Amygdala (tissue), 56 donors: ENCODE measurements at regions not wholly inside any gene's neighbourhood (a gene's known extent, or its start where the extent isn't known, plus 50 kb on each side); places are given as distances from the start of the nearest gene placed in this dataset.
A peak's percentile ranks its signal among the peaks of the same experiment; 100 is the strongest.
"Not testable (repeated sequence)": the region's sequence is repeated elsewhere in the genome, so short reads cannot be mapped to it uniquely, and the experiment has no call there.

Experiments
- DNase-seq, 56 donors: peaks; one replicate each; lab custom pipeline; 2025; lab: John Stamatoyannopoulos, UW

DNA sequence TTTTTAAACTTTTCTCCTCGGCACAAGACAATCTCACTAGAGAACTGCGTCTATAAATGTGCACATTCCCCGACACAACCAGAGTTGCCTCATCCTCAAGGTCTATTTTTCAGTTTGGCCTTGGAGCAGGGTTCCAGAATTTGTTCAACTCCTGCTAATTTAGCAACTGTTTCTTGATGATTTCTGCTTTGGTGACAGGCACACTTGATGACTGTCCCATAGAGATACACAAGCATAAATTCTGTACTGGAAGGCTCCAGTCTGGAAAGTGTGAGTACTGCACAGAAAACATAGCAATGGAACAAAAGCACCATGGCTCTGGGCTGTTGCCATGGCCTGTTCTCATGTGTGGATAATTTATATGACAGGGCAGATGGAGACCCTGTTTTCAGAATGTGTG, 379.6 kb upstream of the PDZRN3 start:
- DNase-seq, result no peak

DNA sequence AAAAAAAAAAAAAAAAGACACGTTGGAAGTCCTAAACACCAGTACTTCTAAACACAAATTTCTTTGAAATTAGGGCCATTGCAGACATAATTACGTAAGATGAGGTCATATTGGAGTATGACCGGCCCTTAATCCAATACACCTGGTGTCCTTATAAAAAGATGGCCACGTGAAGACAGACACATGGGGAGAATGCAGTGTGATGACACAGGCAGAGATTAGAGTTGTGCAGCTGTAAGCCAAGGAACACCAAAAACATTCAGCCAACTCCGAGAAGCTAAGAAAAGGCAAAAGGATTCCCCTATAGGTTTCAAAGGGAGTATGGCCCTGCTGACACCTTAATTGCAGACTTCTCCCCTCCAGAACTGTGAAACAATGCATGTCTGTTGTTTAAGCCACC, 379.0 kb upstream of the PDZRN3 start:
- no peak for DNase-seq

DNA sequence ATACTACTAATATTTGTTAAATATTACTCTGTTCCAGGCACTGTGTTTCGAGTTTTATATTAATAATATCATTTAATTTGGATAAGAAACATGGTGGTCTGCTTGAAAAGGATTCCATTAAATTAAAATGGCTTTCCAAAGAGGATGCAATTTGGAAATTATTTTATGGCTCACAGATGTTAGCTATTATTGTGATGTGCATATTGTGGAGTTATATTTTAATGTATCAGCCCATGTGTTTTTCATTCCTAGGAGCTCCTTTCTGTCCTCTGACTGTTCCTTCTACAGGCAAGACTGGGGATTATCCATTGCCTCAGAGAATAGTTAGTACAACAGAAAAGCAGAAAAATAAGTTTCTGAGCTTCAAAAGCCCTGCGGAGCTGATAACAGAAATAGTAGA, 376.7 kb upstream of the PDZRN3 start:
- no peak for DNase-seq

DNA sequence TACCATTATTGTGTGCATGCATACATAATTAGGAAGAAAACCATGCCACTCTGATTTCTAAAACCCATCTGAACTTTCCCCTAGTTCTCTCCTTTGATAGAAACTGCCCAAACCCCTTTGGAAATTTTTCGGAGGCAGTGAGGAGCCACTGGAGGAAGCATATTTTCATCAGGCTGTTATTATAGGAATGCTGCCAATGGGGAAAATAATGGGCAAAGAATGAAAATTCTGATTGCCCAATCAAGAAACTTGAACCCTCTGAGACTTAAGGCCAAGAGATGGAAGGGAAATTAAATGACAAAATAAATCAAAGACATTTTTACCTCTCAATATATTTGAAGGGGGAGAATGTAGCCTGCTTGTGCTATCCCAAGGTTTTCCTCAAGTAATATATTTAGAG, 376.0 kb upstream of the PDZRN3 start:
- DNase-seq, result no peak

DNA sequence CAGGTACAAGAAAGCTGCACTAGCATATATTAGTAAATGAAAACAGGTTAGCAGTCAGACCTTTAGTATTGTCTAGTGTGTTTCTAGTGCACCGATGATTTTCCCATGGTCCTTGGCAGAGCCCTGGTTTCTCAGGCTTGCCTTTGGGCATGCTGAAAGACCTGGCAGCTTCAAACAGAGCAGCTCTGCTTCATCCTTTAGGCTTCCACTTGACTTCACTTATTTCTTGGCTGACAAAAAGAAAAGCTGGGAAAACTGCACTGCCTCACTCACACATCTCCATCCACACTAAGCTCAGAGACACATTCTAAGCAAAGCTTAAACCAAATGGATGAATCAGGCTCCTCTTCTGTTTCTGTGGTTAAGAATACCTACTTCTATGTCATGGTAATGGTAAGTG, 374.8 kb upstream of the PDZRN3 start:
- peak in 17 of 56 donors; percentile 0 to 58 (median 11) for DNase-seq

DNA sequence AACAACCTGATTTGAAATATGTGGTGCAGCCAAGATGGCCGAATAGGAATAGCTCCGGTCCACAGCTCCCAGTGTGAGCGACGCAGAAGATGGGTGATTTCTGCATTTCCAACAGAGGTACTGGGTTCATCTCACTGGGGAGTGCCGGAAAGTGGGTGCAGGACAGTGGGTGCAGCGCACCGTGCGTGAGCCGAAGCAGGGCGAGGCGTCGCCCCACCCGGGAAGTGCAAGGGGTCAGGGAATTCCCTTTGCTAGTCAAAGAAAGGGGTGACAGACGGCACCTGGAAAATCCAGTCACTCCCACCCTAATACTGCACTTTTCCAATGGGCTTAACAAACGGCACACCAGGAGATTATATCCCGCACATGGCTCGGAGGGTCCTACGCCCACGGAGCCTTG, 365.9 kb upstream of the PDZRN3 start:
- not testable (repeated sequence) for DNase-seq

DNA sequence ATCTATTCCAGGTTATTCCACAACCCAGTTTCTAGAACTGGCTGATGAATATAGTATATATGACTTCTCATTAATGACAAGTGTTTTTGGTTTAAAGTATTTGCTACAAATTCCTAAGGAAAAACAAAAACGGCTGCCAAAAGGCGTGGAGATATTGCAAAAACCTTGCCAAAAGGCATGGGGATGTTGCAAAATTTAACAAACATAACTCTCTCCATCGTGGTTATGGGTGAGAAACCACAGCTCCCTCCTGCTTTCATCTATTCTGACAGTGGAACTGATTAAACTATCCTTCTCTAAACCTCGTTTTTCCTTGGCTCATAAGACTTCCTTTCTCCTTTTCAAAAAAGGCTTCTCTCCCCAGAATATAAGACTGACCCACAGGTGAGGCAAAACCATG, 342.0 kb upstream of the PDZRN3 start:
- DNase-seq, result no peak

DNA sequence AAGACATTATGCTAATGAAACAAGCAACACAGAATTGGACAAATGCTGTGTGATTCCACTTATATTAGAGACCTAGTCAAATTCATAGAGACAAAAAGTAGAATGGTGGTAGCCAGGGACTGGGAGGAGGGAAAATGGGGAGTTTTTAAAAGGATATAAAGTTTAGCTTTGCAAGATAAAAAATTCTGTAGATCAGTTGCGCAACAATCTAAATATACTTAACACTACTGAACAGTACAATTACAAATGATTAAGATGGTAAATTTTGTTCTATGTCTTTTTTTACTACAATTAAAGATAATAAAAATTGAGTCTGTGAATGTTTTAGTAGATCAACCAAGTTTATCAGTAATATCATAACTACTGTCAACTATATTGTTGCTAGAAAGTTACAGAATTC, 340.1 kb upstream of the PDZRN3 start:
- DNase-seq, result no peak

DNA sequence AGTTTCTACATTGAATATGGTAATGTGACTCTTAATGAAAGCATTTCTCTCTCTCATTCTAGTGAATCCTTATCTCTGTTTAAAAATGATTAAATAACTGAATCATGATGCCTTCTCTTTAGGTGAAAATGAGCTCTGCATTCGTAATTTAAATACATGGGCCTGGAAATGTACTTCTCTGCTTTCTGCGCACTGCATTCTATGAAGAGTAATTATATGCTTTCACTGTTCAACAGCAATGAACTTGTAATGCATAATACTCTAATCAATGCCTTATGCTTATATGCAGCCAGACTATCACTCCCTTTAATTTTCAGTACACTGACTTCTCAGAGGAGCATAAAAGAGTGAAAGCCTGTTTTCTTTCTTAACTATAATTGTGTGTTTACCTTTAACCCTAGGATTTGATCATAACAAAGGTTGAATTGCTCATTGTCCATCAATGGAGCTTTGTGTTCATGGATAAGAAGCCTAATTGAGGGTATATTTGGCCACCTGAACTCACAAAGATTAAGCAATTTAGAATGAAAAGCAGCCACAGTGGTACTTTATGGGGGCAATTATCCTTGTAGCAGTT, 330.8 kb upstream of the PDZRN3 start:
- no peak for DNase-seq

DNA sequence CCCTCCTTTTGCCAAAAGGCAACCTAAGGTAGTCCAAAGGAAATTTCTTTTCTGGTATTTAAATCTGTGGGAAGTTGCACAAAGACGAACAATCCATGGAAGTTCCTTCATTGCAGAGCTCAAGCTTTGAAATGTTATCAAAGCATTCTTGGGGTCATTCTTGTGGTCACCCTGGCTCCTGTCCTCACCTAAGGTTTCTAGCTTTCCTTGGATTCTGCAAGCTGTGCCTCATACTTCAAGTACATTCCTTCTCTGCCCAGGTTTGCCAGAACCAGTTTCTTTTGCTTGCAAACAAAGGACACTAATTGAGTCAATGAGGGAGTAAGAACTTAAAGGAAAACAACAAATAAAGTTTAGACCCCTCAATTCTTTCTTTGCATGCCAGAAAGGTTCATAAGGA, 329.8 kb upstream of the PDZRN3 start:
- DNase-seq, result no peak

DNA sequence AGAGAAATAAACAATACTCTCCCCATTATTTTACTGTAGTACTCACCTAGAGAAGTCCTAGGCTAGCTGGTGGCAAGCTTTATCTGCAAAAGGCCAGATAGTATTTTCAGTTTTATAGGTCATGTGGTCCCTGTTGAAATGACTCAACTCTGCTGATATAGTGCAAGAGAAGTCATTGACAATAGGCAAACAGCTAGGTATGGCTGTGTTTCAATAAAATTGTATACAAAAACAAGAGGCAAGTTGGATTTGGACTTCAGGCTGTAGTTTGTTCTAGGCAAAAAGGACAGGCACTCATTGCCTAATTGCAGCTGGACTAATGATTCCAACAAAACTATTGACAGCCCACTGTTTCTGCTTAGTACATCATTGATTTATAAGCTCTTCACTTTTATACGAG, 328.0 kb upstream of the PDZRN3 start:
- DNase-seq, result no peak

DNA sequence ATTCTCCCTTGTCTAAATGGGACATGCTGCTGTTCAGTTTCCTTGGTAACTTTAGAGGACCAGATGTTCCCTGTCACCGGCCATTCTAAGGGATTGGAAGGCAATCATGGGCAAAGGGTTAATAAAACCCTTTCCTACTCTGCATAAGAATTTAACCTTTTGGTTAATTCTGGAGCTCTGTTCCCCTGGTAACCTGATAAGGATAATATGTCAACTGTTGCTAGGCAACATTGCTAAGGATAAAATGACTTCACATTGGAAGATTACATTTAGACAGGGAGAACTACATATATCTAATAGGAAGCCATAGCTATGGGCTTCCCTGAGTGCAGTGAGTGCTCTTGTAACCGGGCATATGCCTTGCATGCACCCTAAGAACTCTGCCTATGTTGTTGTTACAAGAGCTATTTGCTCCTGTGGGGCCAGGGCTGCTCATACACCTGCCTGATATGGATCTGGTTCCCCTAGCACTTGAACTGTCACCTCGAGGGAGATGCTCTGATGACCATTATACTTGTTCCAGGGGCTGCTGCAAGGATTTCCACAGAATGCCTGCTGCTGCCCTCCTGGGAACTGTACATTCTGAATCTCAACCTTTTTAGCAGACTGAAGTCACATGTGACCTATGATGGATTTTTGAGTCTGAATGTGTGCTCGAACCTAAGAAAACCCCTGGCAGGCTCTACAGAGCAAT, 326.3 kb upstream of the PDZRN3 start:
- DNase-seq, result peak in 2 of 56 donors; percentile 0 to 7

DNA sequence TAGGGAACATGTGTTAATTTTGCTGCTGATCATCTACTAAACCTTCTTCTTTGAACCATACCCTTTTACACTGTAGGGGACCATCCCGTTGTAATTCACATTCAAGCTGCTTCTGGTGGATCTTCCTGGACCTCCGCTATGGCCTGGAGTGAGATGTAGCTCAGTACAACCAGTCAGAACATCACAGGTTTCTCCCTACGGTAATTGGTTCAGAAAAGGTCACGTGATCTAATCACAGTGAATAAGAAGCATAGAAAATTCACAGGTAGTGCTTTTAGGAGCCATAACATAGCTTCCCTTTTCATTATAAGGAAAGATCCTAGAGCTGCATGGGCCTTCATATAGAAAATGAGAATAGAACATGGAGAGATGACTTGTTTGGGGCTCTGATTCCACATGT, 320.8 kb upstream of the PDZRN3 start:
- no peak for DNase-seq

DNA sequence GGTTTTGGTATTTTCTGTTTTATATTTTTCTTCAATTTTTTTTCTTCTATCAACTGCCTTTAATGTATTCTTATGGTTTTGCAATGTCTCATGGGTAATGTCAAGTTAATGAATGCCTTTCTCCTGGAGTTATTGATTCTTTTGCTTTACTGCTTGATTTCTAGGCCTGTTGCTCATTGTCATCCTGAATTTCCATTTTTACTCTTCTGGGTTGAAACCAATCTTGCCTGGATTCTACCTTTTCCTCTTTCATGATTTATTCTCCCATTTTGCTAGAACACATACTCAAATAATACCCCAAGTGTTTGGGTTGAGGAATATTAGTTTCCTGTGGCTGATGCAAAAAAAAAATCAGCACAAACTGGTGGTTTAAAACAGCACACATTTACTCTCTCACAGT, 315.2 kb upstream of the PDZRN3 start:
- no peak for DNase-seq

DNA sequence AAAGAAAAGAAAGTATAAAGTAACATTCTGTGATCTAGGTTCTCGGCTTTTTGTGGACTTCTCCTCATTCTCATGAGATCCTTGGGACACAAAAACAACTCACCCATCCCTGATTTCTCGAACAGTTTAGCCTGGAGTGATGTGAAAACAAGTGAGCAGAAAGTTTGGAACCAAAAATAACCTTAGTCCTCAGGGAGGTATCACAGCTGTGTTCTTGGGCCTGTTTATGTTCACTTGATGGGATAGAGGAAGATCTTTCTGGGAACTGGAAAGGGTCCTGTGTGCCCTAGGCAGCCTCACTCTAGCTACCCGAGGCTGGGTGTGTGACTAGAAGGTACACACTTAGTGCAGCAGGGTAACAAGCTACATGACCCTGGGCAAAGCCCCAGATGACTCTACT, 308.8 kb upstream of the PDZRN3 start:
- DNase-seq, result no peak

DNA sequence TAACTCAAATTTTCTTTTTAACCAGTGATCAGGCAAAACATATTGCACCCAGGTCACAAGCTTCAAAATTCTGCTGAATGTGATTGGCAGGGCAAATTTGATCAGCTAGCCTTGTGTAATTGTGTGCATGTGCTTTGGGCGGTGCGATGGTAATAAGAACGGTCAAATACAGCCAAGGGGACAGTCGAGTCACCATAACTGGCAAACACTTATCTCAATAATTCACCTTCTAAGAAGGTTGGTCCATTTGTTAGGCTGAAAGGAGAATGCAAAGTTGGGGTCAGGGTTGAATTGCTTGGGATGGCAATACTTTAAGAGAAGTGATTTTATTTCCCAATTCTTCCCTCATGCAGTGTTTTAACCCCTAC, 302.4 kb upstream of the PDZRN3 start:
- DNase-seq, result no peak

DNA sequence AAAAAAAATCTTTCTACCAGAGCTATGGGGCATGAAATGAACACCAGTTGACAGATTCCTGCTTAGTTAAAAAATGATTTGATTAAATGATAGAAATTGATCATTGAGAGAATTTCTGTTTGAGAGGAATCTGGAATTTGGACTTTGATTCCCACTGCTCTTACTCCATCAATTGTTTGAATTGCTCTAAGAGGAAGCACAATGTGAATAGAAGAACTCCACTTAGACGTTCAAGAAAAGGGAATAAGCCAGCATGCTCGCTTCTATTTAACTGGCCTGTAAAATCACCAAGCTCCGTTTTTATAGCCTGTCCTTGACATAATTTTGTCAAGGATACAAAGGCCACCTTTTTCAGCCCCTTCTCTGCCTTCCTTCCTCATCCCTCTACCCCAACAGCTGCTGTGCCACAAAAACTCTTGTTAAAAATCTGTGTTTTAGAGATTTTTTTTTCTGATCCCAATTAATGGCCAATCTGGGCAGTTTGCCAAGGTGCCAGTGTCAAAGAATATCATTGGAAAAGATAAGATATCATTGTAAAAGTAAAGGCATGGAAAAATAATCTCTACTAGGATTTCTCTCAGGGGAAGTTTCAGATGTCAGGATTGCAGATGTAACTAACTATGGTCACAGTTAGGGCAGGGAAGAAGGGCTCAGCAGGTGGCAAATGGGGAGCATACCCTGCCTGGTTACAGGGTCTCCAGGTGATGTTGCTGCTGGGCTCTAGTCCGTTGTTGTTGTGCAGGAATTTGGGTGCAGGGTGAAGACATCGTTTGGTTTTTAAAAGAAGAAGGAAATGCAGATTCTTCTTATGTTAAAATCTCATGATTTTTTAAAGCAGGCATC, 301.8 kb upstream of the PDZRN3 start:
- DNase-seq, result no peak

DNA sequence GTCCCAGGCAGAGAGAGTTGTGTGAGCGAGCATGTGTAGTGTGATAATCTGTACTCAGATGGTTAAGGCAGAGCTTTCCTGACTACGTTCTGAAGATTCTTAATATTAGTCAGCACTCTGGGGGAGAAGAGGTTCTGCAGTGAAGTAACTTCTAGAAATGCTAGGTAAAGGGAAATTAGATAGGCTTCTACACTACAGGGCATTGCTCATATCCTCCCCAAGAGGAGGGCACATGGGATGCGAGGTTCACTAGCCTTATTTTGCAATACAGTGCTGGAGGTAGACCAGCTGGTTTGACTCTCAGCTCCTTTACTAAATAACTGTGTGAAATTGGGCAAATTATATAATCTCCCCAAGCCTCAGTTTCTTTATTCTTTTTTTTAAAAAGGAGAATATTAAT, 300.3 kb upstream of the PDZRN3 start:
- no peak for DNase-seq

DNA sequence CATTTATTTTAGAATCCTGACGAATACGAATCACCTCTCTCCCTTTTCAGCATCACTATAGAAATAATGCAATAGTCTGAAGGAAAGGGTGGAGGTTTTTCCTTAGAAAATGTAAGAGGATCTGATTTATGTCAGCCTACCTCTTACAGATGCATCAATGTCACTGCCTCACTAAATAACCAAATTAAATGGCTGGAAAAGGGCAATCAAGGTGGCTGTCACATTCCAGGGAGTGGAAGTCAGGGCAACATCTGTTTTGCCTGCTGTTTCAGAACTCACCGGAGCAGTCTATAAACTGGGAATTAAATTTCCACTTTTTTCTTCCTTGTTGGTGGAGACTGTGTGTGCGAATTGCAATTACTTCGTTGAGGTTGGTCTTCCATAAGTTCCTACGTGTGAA, 299.3 kb upstream of the PDZRN3 start:
- no peak for DNase-seq

DNA sequence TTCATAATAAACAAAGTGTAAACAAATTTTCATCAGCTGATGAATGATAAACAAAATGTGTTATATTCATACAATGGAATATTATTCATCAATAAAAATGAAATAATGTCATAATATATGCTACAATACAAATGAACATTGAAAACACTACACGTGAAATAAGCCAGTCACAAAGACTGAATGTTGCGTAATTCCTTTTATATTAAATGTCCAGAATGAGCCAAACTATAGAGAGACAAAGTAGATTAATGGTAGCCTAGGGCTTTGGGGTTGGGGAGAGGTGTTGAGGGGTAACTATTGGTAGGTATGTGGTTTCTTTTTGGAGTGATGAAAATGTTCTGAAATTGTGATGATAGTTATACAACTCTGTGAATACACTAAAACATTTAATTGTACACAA, 292.9 kb upstream of the PDZRN3 start:
- DNase-seq, result no peak

DNA sequence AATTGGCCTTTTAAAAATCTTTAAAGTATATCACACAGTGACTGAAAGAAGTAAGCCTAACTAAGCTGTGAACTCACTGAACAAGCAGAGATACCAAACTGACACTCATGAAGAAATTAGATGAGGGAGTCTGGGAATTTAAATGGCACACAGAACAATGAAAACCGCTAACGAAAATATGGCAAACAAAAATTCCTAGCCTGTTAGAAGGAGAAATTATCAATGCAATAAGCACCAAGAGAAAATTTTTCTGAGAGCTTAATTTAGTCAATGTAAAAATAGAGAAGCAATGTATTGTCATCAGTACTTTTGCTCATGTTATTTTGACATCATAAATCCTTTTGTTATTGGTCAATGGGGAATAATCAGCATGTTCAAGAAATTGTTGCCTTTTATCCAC, 291.1 kb upstream of the PDZRN3 start:
- no peak for DNase-seq

DNA sequence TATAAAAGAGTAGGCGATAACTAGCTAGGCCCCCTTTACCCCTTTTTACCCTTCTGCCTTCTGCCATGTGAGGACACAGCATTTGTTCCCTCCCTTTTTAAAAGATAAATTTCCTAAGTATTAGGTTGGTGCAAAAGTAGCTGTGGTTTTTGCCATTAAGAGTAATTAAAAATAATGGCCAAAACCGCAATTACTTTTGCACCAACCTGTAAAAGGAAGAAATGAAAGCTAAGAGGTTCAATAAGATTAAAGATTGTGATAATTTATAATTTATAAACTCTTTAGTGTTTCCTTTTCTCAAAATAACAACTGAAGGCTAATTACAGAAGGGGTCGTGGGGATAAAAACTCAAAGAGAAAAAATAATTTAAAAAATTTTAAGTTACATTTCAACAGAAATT, 283.5 kb upstream of the PDZRN3 start:
- DNase-seq, result no peak
